GM10266 (cell line): ENCODE measurements at regions not wholly inside any gene's neighbourhood (a gene's known extent, or its start where the extent isn't known, plus 50 kb on each side); places are given as distances from the start of the nearest gene placed in this dataset.

ENCODE experiments used
- DNase-seq: peaks from one replicate; pipeline ENCODE4 v3.0.0; 2012; ENCODE audit errors: extremely low spot score
- CTCF ChIP-seq: IDR thresholded peaks from 2 replicates; pipeline ENCODE4 v1.5.1; 2012; ENCODE audit warnings: mild to moderate bottlenecking, low read depth; ENCODE audit not compliant: control insufficient read depth, insufficient read depth; ENCODE audit errors: missing control alignments

GRCh38 chr18:59963229-59963628 is 63.4 kb downstream of the PMAIP1 start:
- no peak for TF ChIP-seq CTCF
- DNase-seq, result no peak

- TF ChIP-seq CTCF, result no peak
- peak; percentile 45 for DNase-seq
Measured at GRCh38 chr18:59961070-59961469, 61.3 kb downstream of the PMAIP1 start.

DNA sequence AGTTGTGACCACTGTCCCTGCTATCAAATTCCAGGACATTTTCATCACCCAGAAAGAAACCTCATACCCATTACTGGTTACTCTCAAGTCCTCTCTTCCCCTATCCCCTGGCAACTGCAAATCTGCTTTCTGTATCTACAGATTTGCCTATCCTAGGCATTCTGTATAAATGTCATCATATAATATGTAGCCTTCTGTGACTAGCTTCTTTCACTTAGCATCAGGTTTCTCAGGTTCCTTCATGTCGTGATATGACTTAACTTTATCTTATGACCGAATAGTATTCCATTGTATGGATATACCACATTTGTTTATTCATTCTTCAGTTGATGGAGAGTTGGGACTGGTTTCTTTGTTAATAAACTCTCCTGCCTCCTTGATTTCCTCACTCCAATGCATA is 60.5 kb downstream of the PMAIP1 start:
- DNase-seq, result no peak

DNA sequence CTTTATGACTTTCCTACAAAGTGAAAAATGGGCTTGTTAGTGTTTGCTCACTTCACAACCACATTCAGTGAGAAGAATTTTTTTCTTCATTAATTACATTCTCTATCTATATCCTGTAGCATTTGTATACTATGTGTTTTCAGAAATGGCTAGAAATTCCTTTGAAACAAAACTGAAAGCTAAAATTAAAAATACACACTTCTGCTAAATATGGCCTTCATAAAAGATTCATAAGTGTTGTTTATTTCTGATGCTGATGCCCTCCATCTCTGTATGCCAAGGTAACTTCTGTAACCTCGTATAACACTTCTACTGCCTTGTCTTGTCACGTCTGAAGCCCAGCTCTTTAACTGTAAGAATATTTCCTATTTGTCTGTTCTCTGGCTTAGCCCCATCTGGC is 59.8 kb downstream of the PMAIP1 start:
- TF ChIP-seq CTCF, result no peak
- DNase-seq, result no peak

More for the DNA sequence above, 60.5 kb downstream of the PMAIP1 start:
- TF ChIP-seq CTCF, result no peak

DNA sequence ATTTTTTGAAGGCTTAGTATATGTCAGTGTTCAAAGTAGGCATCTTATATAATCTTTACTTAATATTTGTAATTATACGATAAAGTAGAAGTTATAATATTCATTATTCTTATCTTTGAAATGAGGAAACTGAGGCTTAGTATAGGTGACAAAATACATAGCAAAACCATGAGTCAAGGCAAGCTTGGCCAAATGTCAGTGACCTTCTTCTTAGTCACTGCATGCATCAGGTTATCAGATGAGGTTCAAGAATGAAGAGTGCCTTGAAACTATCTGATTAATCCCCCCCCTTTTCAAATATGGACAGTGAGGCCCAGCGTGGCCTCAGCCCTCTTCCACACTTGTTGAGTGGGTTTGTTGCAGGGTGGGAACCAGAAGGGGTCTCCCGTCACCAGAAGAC is 59.3 kb downstream of the PMAIP1 start:
- no peak for DNase-seq
- no peak for TF ChIP-seq CTCF

- TF ChIP-seq CTCF, result no peak
- DNase-seq, result no peak
Measured at GRCh38 chr18:59957957-59958356, 58.2 kb downstream of the PMAIP1 start.

GRCh38 chr18:59954755-59955156 is 55.0 kb downstream of the PMAIP1 start:
- no peak for DNase-seq
- no peak for TF ChIP-seq CTCF

GRCh38 chr18:59954241-59954640 is 54.4 kb downstream of the PMAIP1 start:
- TF ChIP-seq CTCF, result no peak
- DNase-seq, result no peak
